SU-DHL-6 (cell line): ENCODE measurements at regions not wholly inside any gene's neighbourhood (a gene's known extent, or its start where the extent isn't known, plus 50 kb on each side); places are given as distances from the start of the nearest gene placed in this dataset.
"Not testable (repeated sequence)": the region's sequence is repeated elsewhere in the genome, so short reads cannot be mapped to it uniquely, and the experiment has no call there.

Experiments used
- EZH2phosphoT487 ChIP-seq: fragments of 200-600 bp; sonication (generic), shearing (Covaris generic); conservative IDR thresholded peaks from 2 replicates; pipeline ENCODE4 v1.6.1; 2018; ENCODE audit warnings: mild to moderate bottlenecking, antibody characterized with exemption, low read length, moderate library complexity, mixed read lengths
- TF ChIP-seq, protein P1 (sequence below): fragments of 200-600 bp; sonication (generic); IDR thresholded peaks from one replicate; pipeline ENCODE4 v1.5.1; 2017; ENCODE audit warnings: antibody characterized with exemption, mild to moderate bottlenecking, low read length, moderate library complexity; ENCODE audit not compliant: insufficient read depth, poor library complexity, severe bottlenecking

DNA sequence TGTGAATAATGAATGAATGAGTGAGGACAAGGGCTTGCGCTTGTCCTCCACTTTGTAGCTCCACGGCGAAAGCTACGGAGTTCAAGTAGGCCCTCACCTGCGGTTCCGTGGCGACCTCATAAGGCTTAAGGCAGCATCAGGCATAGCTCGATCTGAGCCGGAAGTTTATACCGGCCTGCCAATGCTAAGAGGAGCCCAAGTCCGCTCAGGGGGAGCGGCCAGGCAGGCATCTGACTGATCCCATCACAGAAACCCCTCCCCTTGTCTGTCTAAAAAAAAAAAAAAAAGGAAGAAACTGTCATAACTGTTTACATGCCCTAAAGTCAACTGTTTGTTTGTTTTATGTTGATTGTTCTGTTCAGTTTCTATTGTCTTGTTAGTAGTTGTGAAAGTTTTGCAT lies 124.4 kb upstream of the KRTAP5-11 start:
- TF ChIP-seq, protein P1, sequence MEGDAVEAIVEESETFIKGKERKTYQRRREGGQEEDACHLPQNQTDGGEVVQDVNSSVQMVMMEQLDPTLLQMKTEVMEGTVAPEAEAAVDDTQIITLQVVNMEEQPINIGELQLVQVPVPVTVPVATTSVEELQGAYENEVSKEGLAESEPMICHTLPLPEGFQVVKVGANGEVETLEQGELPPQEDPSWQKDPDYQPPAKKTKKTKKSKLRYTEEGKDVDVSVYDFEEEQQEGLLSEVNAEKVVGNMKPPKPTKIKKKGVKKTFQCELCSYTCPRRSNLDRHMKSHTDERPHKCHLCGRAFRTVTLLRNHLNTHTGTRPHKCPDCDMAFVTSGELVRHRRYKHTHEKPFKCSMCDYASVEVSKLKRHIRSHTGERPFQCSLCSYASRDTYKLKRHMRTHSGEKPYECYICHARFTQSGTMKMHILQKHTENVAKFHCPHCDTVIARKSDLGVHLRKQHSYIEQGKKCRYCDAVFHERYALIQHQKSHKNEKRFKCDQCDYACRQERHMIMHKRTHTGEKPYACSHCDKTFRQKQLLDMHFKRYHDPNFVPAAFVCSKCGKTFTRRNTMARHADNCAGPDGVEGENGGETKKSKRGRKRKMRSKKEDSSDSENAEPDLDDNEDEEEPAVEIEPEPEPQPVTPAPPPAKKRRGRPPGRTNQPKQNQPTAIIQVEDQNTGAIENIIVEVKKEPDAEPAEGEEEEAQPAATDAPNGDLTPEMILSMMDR, result not testable (repeated sequence)
- TF ChIP-seq EZH2phosphoT487, result not testable (repeated sequence)
